Motor neuron (in vitro differentiated cells): ENCODE measurements at regions not wholly inside any gene's neighbourhood (a gene's known extent, or its start where the extent isn't known, plus 50 kb on each side); places are given as distances from the start of the nearest gene placed in this dataset.

Experiments used
- ATAC-seq, 8 experiments: fragments of 200-7000 bp; cut with Tn5 transposase; replicated peaks in 6 of 8; 2 replicates each; pipeline ENCODE4 v1.8.0; 2021; ENCODE audit warnings: mild to moderate bottlenecking in 8 of 8, moderate library complexity in 8 of 8
- H3K27ac ChIP-seq, 2 donors: fragments of 250-450 bp; sonication (Bioruptor Pico); 2 replicates each; pipeline ENCODE4 v1.9.0; 2021; ENCODE audit warnings: antibody characterized with exemption in 2 of 2, mild to moderate bottlenecking in 2 of 2, moderate library complexity in 1 of 2
- H3K4me1 ChIP-seq, 2 donors: fragments of 250-450 bp; sonication (Bioruptor Pico); replicated peaks in 1 of 2; 2 replicates each; pipeline ENCODE4 v1.6.1; 2021; ENCODE audit warnings: antibody characterized with exemption in 2 of 2, mild to moderate bottlenecking in 2 of 2, moderate library complexity in 1 of 2
- H3K4me3 ChIP-seq, 5 donors: fragments of 250-450 bp; sonication (Bioruptor Pico); 2 replicates each; pipeline ENCODE4 v1.9.0; 2021; ENCODE audit warnings: antibody characterized with exemption in 5 of 5, mild to moderate bottlenecking in 5 of 5, moderate library complexity in 4 of 5
- WGBS, 10 experiments: fragments of 450-650 bp; shearing (Covaris generic); methylation state at CpG; one replicate each; pipeline ENCODE4 v1.0.0; 2022; 5-methylcytosine and 5-hydroxymethylcytosine counted together
- in situ Hi-C, 9 experiments: fragments of 400-800 bp; cut with MboI; loops; one replicate each; pipeline ENCODE4 v1.15.0; 2021; ENCODE audit warnings: low sequenced_read_pairs in 9 of 9, low pct_unique_long_range_greater_than_20kb in 2 of 9; ENCODE audit not compliant: unreplicated experiment in 9 of 9

- H3K4me1 ChIP-seq = peaks cover 5 to 6% of the 10 kb centered on the region in 2 donors
- no peak overlapping the region for H3K4me3 ChIP-seq
- in situ Hi-C loops = no loop called here
- no peak for ATAC-seq
- 86 to 100% (median 94%) methylated on average over 1 of the region's 1 CpG; no CpG with 5 or more reads in 4 of the 10 experiments for WGBS, 10 experiments
- no peak overlapping the region for H3K27ac ChIP-seq
Observed at GRCh38 chr5:143870362-143870761, 58.4 kb downstream of the HMHB1 start.

GRCh38 chr5:143870871-143871632 is 59.1 kb downstream of the HMHB1 start:
- Histone ChIP-seq H3K27ac (no peak overlapping the region), H3K4me3 (no peak overlapping the region), H3K4me1 (peaks cover 5 to 6% of the 10 kb centered on the region in 2 donors)
- WGBS, 10 experiments = 7 to 100% (median 81%) methylated on average over 1 to 5 of the region's 5 CpGs; no CpG with 5 or more reads in 2 of the 10 experiments
- in situ Hi-C loops = no loop called here
- ATAC-seq = peak in 1 of 8 experiments; percentile 61

- in situ Hi-C loops = no loop called here
- H3K27ac ChIP-seq = no peak overlapping the region
- H3K4me3 ChIP-seq = no peak overlapping the region
- WGBS, 10 experiments = 0 to 85% (median 79%) methylated on average over 1 to 2 of the region's 2 CpGs; no CpG with 5 or more reads in 2 of the 10 experiments
- peaks cover 5 to 6% of the 10 kb centered on the region in 2 donors for H3K4me1 ChIP-seq
- no peak for ATAC-seq
Observed at GRCh38 chr5:143871672-143872071, 59.7 kb downstream of the HMHB1 start.

GRCh38 chr5:143874312-143874711 is 62.4 kb downstream of the HMHB1 start:
- in situ Hi-C loops = no loop called here

GRCh38 chr5:143877196-143877595 is 65.2 kb downstream of the HMHB1 start:
- in situ Hi-C loops = no loop called here
- ATAC-seq = peak in 1 of 8 experiments; percentile 27
- no peak overlapping the region for H3K27ac ChIP-seq
- 87 to 100% (median 93%) methylated on average over 1 to 2 of the region's 2 CpGs for WGBS, 10 experiments
- no peaks in the 10 kb centered on the region for H3K4me1 ChIP-seq
- H3K4me3 ChIP-seq = no peak overlapping the region

More at GRCh38 chr5:143874312-143874711, 62.4 kb downstream of the HMHB1 start:
- Histone ChIP-seq H3K4me3 (no peak overlapping the region), H3K4me1 (peaks cover 5 to 6% of the 10 kb centered on the region in 2 donors), H3K27ac (no peak overlapping the region)
- 0 to 93% (median 49%) methylated on average over 1 to 4 of the region's 4 CpGs for WGBS, 10 experiments
- peak in 2 of 8 experiments; percentile 48 to 65 for ATAC-seq

- ATAC-seq = no peak
- Histone ChIP-seq H3K4me3 (no peak overlapping the region), H3K27ac (no peak overlapping the region), H3K4me1 (no peaks in the 10 kb centered on the region)
- in situ Hi-C loops = no loop called here
- WGBS, 10 experiments = 82 to 100% (median 93%) methylated on average over 2 to 5 of the region's 5 CpGs; no CpG with 5 or more reads in 1 of the 10 experiments
Observed at GRCh38 chr5:143878430-143878829, 66.5 kb downstream of the HMHB1 start.

GRCh38 chr5:143879646-143880045 is 67.7 kb downstream of the HMHB1 start:
- Histone ChIP-seq H3K4me3 (no peak overlapping the region), H3K27ac (no peak overlapping the region), H3K4me1 (peaks cover 0 to 3% of the 10 kb centered on the region in 2 donors)
- in situ Hi-C loops = no loop called here
- peak in 1 of 8 experiments; percentile 45 for ATAC-seq
- WGBS, 10 experiments = 20 to 73% (median 39%) methylated on average over 1 to 3 of the region's 3 CpGs

- in situ Hi-C loops = no loop called here
- 47 to 94% (median 77%) methylated on average over 2 to 6 of the region's 6 CpGs; no CpG with 5 or more reads in 2 of the 10 experiments for WGBS, 10 experiments
- no peak for ATAC-seq
Observed at GRCh38 chr5:143880178-143880577, 68.2 kb downstream of the HMHB1 start.

GRCh38 chr5:143882520-143882919 is 70.6 kb downstream of the HMHB1 start:
- ATAC-seq = peak in 3 of 8 experiments; percentile 53 to 73 (median 61)
- in situ Hi-C loops = no loop called here
- Histone ChIP-seq H3K4me3 (no peak overlapping the region), H3K27ac (no peak overlapping the region), H3K4me1 (peaks cover 16 to 28% of the 10 kb centered on the region in 2 donors)
- WGBS, 10 experiments = 80 to 100% (median 95%) methylated on average over 1 to 4 of the region's 5 CpGs; no CpG with 5 or more reads in 2 of the 10 experiments

More at GRCh38 chr5:143880178-143880577, 68.2 kb downstream of the HMHB1 start:
- H3K27ac ChIP-seq = no peak overlapping the region
- H3K4me3 ChIP-seq = no peak overlapping the region
- H3K4me1 ChIP-seq = peaks cover 0 to 8% of the 10 kb centered on the region in 2 donors

GRCh38 chr5:143886096-143886495 is 74.1 kb downstream of the HMHB1 start:
- Histone ChIP-seq H3K27ac (no peak overlapping the region), H3K4me1 (peaks cover 29 to 39% of the 10 kb centered on the region in 2 donors), H3K4me3 (no peak overlapping the region)
- WGBS, 10 experiments = 8 to 100% (median 79%) methylated on average over 1 to 3 of the region's 3 CpGs; no CpG with 5 or more reads in 1 of the 10 experiments
- in situ Hi-C loops = no loop called here
- no peak for ATAC-seq

- Histone ChIP-seq H3K4me1 (peaks cover 29 to 39% of the 10 kb centered on the region in 2 donors), H3K4me3 (no peak overlapping the region), H3K27ac (no peak overlapping the region)
- ATAC-seq = peak; percentile 8 to 74 (median 64)
- in situ Hi-C loops = no loop called here
- 0 to 90% (median 51%) methylated on average over 1 to 6 of the region's 6 CpGs for WGBS, 10 experiments
Observed at GRCh38 chr5:143886651-143887638, 75.0 kb downstream of the HMHB1 start.

- in situ Hi-C loops = no loop called here
- Histone ChIP-seq H3K4me1 (peaks cover 29 to 39% of the 10 kb centered on the region in 2 donors), H3K4me3 (no peak overlapping the region), H3K27ac (no peak overlapping the region)
- ATAC-seq = peak; percentile 25 to 93 (median 71)
- WGBS, 10 experiments = 13 to 100% (median 53%) methylated on average over 1 to 5 of the region's 5 CpGs
Observed at GRCh38 chr5:143887903-143888665, 76.1 kb downstream of the HMHB1 start.
